ENCODE measurements at regions not wholly inside any gene's neighbourhood (a gene's known extent, or its start where the extent isn't known, plus 50 kb on each side); places are given as distances from the start of the nearest gene placed in this dataset.

- Histone ChIP-seq H3K27ac (no peak overlapping the region), H3K36me3 (no peaks in the 10 kb centered on the region), H3K9me3 (no peaks in the 10 kb centered on the region), H3K4me3 (no peak overlapping the region), H3K27me3 (no peaks in the 10 kb centered on the region), H3K4me1 (no peaks in the 10 kb centered on the region)
- intact Hi-C loops (cut with DNase I): no loop called here
- ATAC-seq (no peak), DNase-seq (no peak), FAIRE-seq (no peak)
- TF ChIP-seq CTCF (IDR thresholded peaks at IDR 0.05): no peak
- 84 to 96% methylated on average over 2 of the region's 2 CpGs for WGBS, 2 donors
Observed at GRCh38 chr13:38166116-38166515, 183.5 kb upstream of the UFM1 start.

- H3K36me3 ChIP-seq: no peaks in the 10 kb centered on the region
- no peak for TF ChIP-seq CTCF (IDR thresholded peaks at IDR 0.05)
- intact Hi-C loops (cut with DNase I): no loop called here
- FAIRE-seq: no peak
- no peaks in the 10 kb centered on the region for H3K4me1 ChIP-seq
- 82 to 85% methylated on average over 3 of the region's 3 CpGs for WGBS, 2 donors
- DNase-seq: no peak
- no peak overlapping the region for H3K4me3 ChIP-seq
- no peaks in the 10 kb centered on the region for H3K27me3 ChIP-seq
- no peak for ATAC-seq
- H3K9me3 ChIP-seq: no peaks in the 10 kb centered on the region
- H3K27ac ChIP-seq: no peak overlapping the region
Observed at GRCh38 chr13:38160131-38160530, 189.5 kb upstream of the UFM1 start.

GRCh38 chr13:38159710-38160109, 189.9 kb upstream of the UFM1 start:
- FAIRE-seq (no peak), ATAC-seq (no peak), DNase-seq (no peak)
- no peak for TF ChIP-seq CTCF (IDR thresholded peaks at IDR 0.05)
- intact Hi-C loops (cut with DNase I): no loop called here
- Histone ChIP-seq H3K4me3 (no peak overlapping the region), H3K4me1 (no peaks in the 10 kb centered on the region), H3K36me3 (no peaks in the 10 kb centered on the region), H3K9me3 (no peaks in the 10 kb centered on the region), H3K27ac (no peak overlapping the region), H3K27me3 (no peaks in the 10 kb centered on the region)
- 99 to 100% methylated on average over 1 of the region's 1 CpG for WGBS, 2 donors

- Histone ChIP-seq H3K36me3 (no peaks in the 10 kb centered on the region), H3K27me3 (no peaks in the 10 kb centered on the region), H3K27ac (no peak overlapping the region), H3K4me1 (no peaks in the 10 kb centered on the region), H3K9me3 (no peaks in the 10 kb centered on the region), H3K4me3 (no peak overlapping the region)
- TF ChIP-seq CTCF (IDR thresholded peaks at IDR 0.05): no peak
- intact Hi-C loops (cut with DNase I): no loop called here
- FAIRE-seq: no peak
- 90 to 94% methylated on average over 3 of the region's 3 CpGs for WGBS, 2 donors
- no peak for DNase-seq
- no peak for ATAC-seq
Observed at GRCh38 chr13:38147050-38147449, 202.6 kb upstream of the UFM1 start.

GRCh38 chr13:38141792-38142191, 207.9 kb upstream of the UFM1 start:
- Histone ChIP-seq H3K36me3 (no peaks in the 10 kb centered on the region), H3K27ac (no peak overlapping the region), H3K9me3 (no peaks in the 10 kb centered on the region), H3K4me3 (no peak overlapping the region), H3K27me3 (no peaks in the 10 kb centered on the region), H3K4me1 (no peaks in the 10 kb centered on the region)
- FAIRE-seq (no peak), ATAC-seq (no peak), DNase-seq (no peak)
- intact Hi-C loops (cut with DNase I): no loop called here
- no peak for TF ChIP-seq CTCF (IDR thresholded peaks at IDR 0.05)
